GM21360 (cell line): ENCODE measurements at regions not wholly inside any gene's neighbourhood (a gene's known extent, or its start where the extent isn't known, plus 50 kb on each side); places are given as distances from the start of the nearest gene placed in this dataset.
"Not testable (repeated sequence)": the region's sequence is repeated elsewhere in the genome, so short reads cannot be mapped to it uniquely, and the experiment has no call there.

Experiments
- ATAC-seq: cut with Tn5 transposase; IDR thresholded peaks from one replicate; pipeline ENCODE4 v1.9.1; 2021; ENCODE audit warnings: mild to moderate bottlenecking, moderate library complexity; ENCODE audit not compliant: unreplicated experiment

GRCh38 chr6:19562468-19562867 is 274.7 kb upstream of the ID4 start:
- no peak for ATAC-seq

GRCh38 chr6:19569563-19569962 is 267.6 kb upstream of the ID4 start:
- ATAC-seq: no peak

GRCh38 chr6:19571176-19571575 is 266.0 kb upstream of the ID4 start:
- ATAC-seq: no peak

- ATAC-seq: no peak
Measured at GRCh38 chr6:19578481-19578880, 258.7 kb upstream of the ID4 start.

- not testable (repeated sequence) for ATAC-seq
Measured at GRCh38 chr6:19584207-19584606, 253.0 kb upstream of the ID4 start.

GRCh38 chr6:19587238-19587942 is 249.8 kb upstream of the ID4 start:
- no peak for ATAC-seq

GRCh38 chr6:19590501-19591131 is 246.6 kb upstream of the ID4 start:
- ATAC-seq: no peak

GRCh38 chr6:19597809-19598320 is 239.3 kb upstream of the ID4 start:
- ATAC-seq: no peak

GRCh38 chr6:19599796-19600464 is 237.2 kb upstream of the ID4 start:
- no peak for ATAC-seq

- ATAC-seq: no peak
Measured at GRCh38 chr6:19602434-19603013, 234.6 kb upstream of the ID4 start.

GRCh38 chr6:19603721-19604120 is 233.4 kb upstream of the ID4 start:
- ATAC-seq: no peak

- no peak for ATAC-seq
Measured at GRCh38 chr6:19605624-19606023, 231.5 kb upstream of the ID4 start.

- no peak for ATAC-seq
Measured at GRCh38 chr6:19608546-19608945, 228.6 kb upstream of the ID4 start.

GRCh38 chr6:19609972-19610641 is 227.1 kb upstream of the ID4 start:
- ATAC-seq: no peak

GRCh38 chr6:19612672-19613466 is 224.3 kb upstream of the ID4 start:
- not testable (repeated sequence) for ATAC-seq

- no peak for ATAC-seq
Measured at GRCh38 chr6:19613678-19614077, 223.5 kb upstream of the ID4 start.

GRCh38 chr6:19616022-19616421 is 221.1 kb upstream of the ID4 start:
- no peak for ATAC-seq

- ATAC-seq: no peak
Measured at GRCh38 chr6:19632230-19632629, 204.9 kb upstream of the ID4 start.

GRCh38 chr6:19632786-19633185 is 204.4 kb upstream of the ID4 start:
- ATAC-seq: no peak

- no peak for ATAC-seq
Measured at GRCh38 chr6:19635728-19636127, 201.4 kb upstream of the ID4 start.
